Endothelial cell of umbilical vein (primary cell): ENCODE measurements at regions not wholly inside any gene's neighbourhood (a gene's known extent, or its start where the extent isn't known, plus 50 kb on each side); places are given as distances from the start of the nearest gene placed in this dataset.

Source experiments
- CTCF ChIP-seq, 2 donors: IDR thresholded peaks; 1 replicate in 1 of 2; 2 replicates in 1 of 2; pipeline ENCODE4 v1.5.1; 2011; ENCODE audit warnings: low read length in 2 of 2, mild to moderate bottlenecking in 2 of 2, moderate library complexity in 2 of 2, control low read depth in 1 of 2, inconsistent platforms in 1 of 2, low read depth in 1 of 2; ENCODE audit not compliant: insufficient read depth in 1 of 2; ENCODE audit errors: extremely low read depth in 1 of 2
- EZH2 ChIP-seq: IDR thresholded peaks from 2 replicates; pipeline ENCODE4 v1.6.1; 2012; ENCODE audit warnings: borderline replicate concordance, low read depth, mild to moderate bottlenecking, moderate library complexity, low read length, inconsistent platforms; ENCODE audit not compliant: severe bottlenecking
- GATA2 ChIP-seq: IDR thresholded peaks from 2 replicates; pipeline ENCODE4 v1.7.0; 2011; ENCODE audit warnings: low read depth, mild to moderate bottlenecking, moderate library complexity, mixed read lengths, low read length; ENCODE audit not compliant: insufficient read length, insufficient read depth
- MAX ChIP-seq: IDR thresholded peaks from 2 replicates; pipeline ENCODE4 v1.6.1; 2011; ENCODE audit not compliant: insufficient read depth, insufficient read length
- POLR2A ChIP-seq: IDR thresholded peaks from 2 replicates; pipeline ENCODE4 v1.6.1; 2012; ENCODE audit warnings: low read depth, mild to moderate bottlenecking, control low read depth, low read length
- POLR2AphosphoS5 ChIP-seq: IDR thresholded peaks from 2 replicates; pipeline ENCODE4 v1.6.1; 2012; ENCODE audit warnings: low read depth, mild to moderate bottlenecking, control low read depth, low read length, moderate library complexity; ENCODE audit not compliant: insufficient read depth

GRCh38 chr3:3392946-3393345 is 213.5 kb upstream of the CRBN start:
- no peak for TF ChIP-seq CTCF (IDR thresholded peaks at IDR 0.05; ENCODE audit: extremely low read depth in 1 of 2, insufficient read depth in 1 of 2, low read depth in 1 of 2, low read length in 2 of 2)
- no peak for TF ChIP-seq GATA2
- no peak for TF ChIP-seq MAX
- TF ChIP-seq POLR2AphosphoS5 = no peak
- TF ChIP-seq POLR2A = no peak
- TF ChIP-seq EZH2 = no peak
